SJCRH30 (cell line): ENCODE measurements at regions not wholly inside any gene's neighbourhood (a gene's known extent, or its start where the extent isn't known, plus 50 kb on each side); places are given as distances from the start of the nearest gene placed in this dataset.

Source experiments
- DNase-seq, 2 experiments: peaks; one replicate each; pipeline ENCODE4 v3.0.0-alpha.2; 2015 to 2020
- H3K27ac ChIP-seq: fragments of 250-450 bp; sonication (Bioruptor Pico); 2 replicates; pipeline ENCODE4 v1.5.1; 2020; ENCODE audit warnings: mild to moderate bottlenecking, moderate library complexity
- H3K27me3 ChIP-seq: fragments of 250-450 bp; sonication (Bioruptor Pico); 2 replicates; pipeline ENCODE4 v1.5.1; 2020; ENCODE audit warnings: mild to moderate bottlenecking, moderate library complexity
- H3K36me3 ChIP-seq: fragments of 250-450 bp; sonication (Bioruptor Pico); 2 replicates; pipeline ENCODE4 v1.5.1; 2020; ENCODE audit warnings: mild to moderate bottlenecking, moderate library complexity
- H3K4me1 ChIP-seq: fragments of 250-450 bp; sonication (Bioruptor Pico); 2 replicates; pipeline ENCODE4 v1.5.1; 2020; ENCODE audit warnings: mild to moderate bottlenecking, moderate library complexity
- H3K4me3 ChIP-seq: fragments of 250-450 bp; sonication (Bioruptor Pico); 2 replicates; pipeline ENCODE4 v1.5.1; 2020; ENCODE audit warnings: mild to moderate bottlenecking, moderate library complexity
- H3K9me3 ChIP-seq: fragments of 250-450 bp; sonication (Bioruptor Pico); replicated peaks from 2 replicates; pipeline ENCODE4 v1.5.1; 2020; ENCODE audit warnings: mild to moderate bottlenecking, moderate library complexity

GRCh38 chr9:110142868-110143481, 65.0 kb downstream of the C9orf152 start:
- Histone ChIP-seq H3K4me3 (no peak overlapping the region), H3K36me3 (peaks cover 22% of the 10 kb centered on the region), H3K9me3 (no peaks in the 10 kb centered on the region), H3K27me3 (no peaks in the 10 kb centered on the region), H3K27ac (no peak overlapping the region), H3K4me1 (peaks cover 4% of the 10 kb centered on the region; the same call in 1 of the 2 replicates)
- peak; percentile 29 to 46 for DNase-seq

- Histone ChIP-seq H3K36me3 (peaks cover 20% of the 10 kb centered on the region), H3K27me3 (no peaks in the 10 kb centered on the region), H3K27ac (no peak overlapping the region), H3K9me3 (no peaks in the 10 kb centered on the region), H3K4me1 (peaks cover 4% of the 10 kb centered on the region; the same call in 1 of the 2 replicates), H3K4me3 (no peak overlapping the region)
- DNase-seq, result no peak
These were observed 64.5 kb downstream of the C9orf152 start for GRCh38 chr9:110143485-110143884.

- Histone ChIP-seq H3K27me3 (no peaks in the 10 kb centered on the region), H3K4me1 (peaks cover under 1% of the 10 kb centered on the region; the same call in 1 of the 2 replicates), H3K27ac (no peak overlapping the region), H3K36me3 (peaks cover 19% of the 10 kb centered on the region), H3K4me3 (no peak overlapping the region), H3K9me3 (no peaks in the 10 kb centered on the region)
- no peak for DNase-seq
These were observed 63.9 kb downstream of the C9orf152 start for GRCh38 chr9:110143950-110144545.

GRCh38 chr9:110146373-110146772, 61.6 kb downstream of the C9orf152 start:
- Histone ChIP-seq H3K4me3 (no peak overlapping the region), H3K27me3 (no peaks in the 10 kb centered on the region), H3K9me3 (no peaks in the 10 kb centered on the region), H3K36me3 (0 out of 2 replicates have a peak, but pooled peaks cover 7% of the 10 kb centered on the region), H3K27ac (no peak overlapping the region), H3K4me1 (peaks cover 3% of the 10 kb centered on the region)
- DNase-seq, result no peak

- H3K4me3 ChIP-seq, result no peak overlapping the region
- peaks cover 4% of the 10 kb centered on the region for H3K4me1 ChIP-seq
- H3K9me3 ChIP-seq, result no peaks in the 10 kb centered on the region
- no peaks in the 10 kb centered on the region for H3K27me3 ChIP-seq
- DNase-seq, result no peak
- 0 out of 2 replicates have a peak, but pooled peaks cover 7% of the 10 kb centered on the region for H3K36me3 ChIP-seq
- no peak overlapping the region for H3K27ac ChIP-seq
These were observed 59.6 kb downstream of the C9orf152 start for GRCh38 chr9:110148384-110148783.

GRCh38 chr9:110148891-110149290, 59.1 kb downstream of the C9orf152 start:
- Histone ChIP-seq H3K27me3 (no peaks in the 10 kb centered on the region), H3K4me1 (peaks cover 4% of the 10 kb centered on the region), H3K9me3 (no peaks in the 10 kb centered on the region), H3K27ac (no peak overlapping the region), H3K36me3 (0 out of 2 replicates have a peak, but pooled peaks cover 7% of the 10 kb centered on the region), H3K4me3 (no peak overlapping the region)
- no peak for DNase-seq
